Activated naive CD8-positive, alpha-beta T cell treated with anti-CD3 and anti-CD28 coated beads, Interleukin-2, amount 10 ng/mL, durations not matched to agents 7 days and 5 days (primary cell): ENCODE measurements at regions not wholly inside any gene's neighbourhood (a gene's known extent, or its start where the extent isn't known, plus 50 kb on each side); places are given as distances from the start of the nearest gene placed in this dataset.
A peak's percentile ranks its signal among the peaks of the same experiment; 100 is the strongest.
"Not testable (repeated sequence)": the region's sequence is repeated elsewhere in the genome, so short reads cannot be mapped to it uniquely, and the experiment has no call there.

Source experiments
- ATAC-seq: fragments of 150-1000 bp; cut with Tn5 transposase; one replicate; pipeline ENCODE4 v1.10.0; 2021; ENCODE audit warnings: low read depth, moderate library complexity
- POLR2A ChIA-PET: fragments of 350-600 bp; sonication (Branson Sonifier 250); formaldehyde crosslinking; loops from one replicate; lab custom pipeline; 2021; ENCODE audit warnings: antibody characterized with exemption; lab: Charles Lee
- DNase-seq: peaks from one replicate; pipeline ENCODE4 v3.0.0; 2021
- H3K27ac Mint-ChIP-seq: one replicate; pipeline ENCODE4 v1.8.0; 2022; ENCODE audit warnings: mild to moderate bottlenecking, mixed read lengths
- H3K27me3 Mint-ChIP-seq: one replicate; pipeline ENCODE4 v1.8.0; 2022; ENCODE audit warnings: mild to moderate bottlenecking, moderate library complexity, mixed read lengths
- H3K36me3 Mint-ChIP-seq: one replicate; pipeline ENCODE4 v1.8.0; 2021; ENCODE audit warnings: mild to moderate bottlenecking, mixed read lengths
- H3K4me1 Mint-ChIP-seq: one replicate; pipeline ENCODE4 v1.8.0; 2021; ENCODE audit warnings: mixed read lengths
- H3K4me3 Mint-ChIP-seq: one replicate; pipeline ENCODE4 v1.8.0; 2022; ENCODE audit warnings: mild to moderate bottlenecking, moderate library complexity, mixed read lengths
- H3K9me3 Mint-ChIP-seq: one replicate; pipeline ENCODE4 v1.8.0; 2021; ENCODE audit warnings: mixed read lengths

GRCh38 chr6:27136077-27136644 is 111.3 kb upstream of the PRSS16 start:
- Mint-ChIP-seq H3K4me3 (no peak overlapping the region), H3K27ac (peak overlapping the region; percentile 11)

GRCh38 chr6:27136978-27137814 is 110.3 kb upstream of the PRSS16 start:
- Mint-ChIP-seq H3K36me3 (peaks cover 4% of the 10 kb centered on the region), H3K4me1 (peaks cover 41% of the 10 kb centered on the region), H3K4me3 (no peak overlapping the region), H3K9me3 (no peaks in the 10 kb centered on the region), H3K27ac (peak overlapping the region; percentile 55), H3K27me3 (no peaks in the 10 kb centered on the region)
- DNase-seq, result no peak
- no peak for ATAC-seq
- POLR2A ChIA-PET, result interaction anchor here (0.7 to 5.4 kb wide), 10 partner anchors 9 to 1106 kb away, joined by 3 to 100 read pairs (median 12); a partner anchor contains a TSS

More at GRCh38 chr6:27136077-27136644, 111.3 kb upstream of the PRSS16 start:
- POLR2A ChIA-PET, result interaction anchor here (1.4 to 5.4 kb wide), 2 partner anchors 10 to 673 kb away, joined by 21 to 100 read pairs; a partner anchor contains a TSS
- no peaks in the 10 kb centered on the region for H3K9me3 Mint-ChIP-seq
- H3K36me3 Mint-ChIP-seq, result peaks cover 3% of the 10 kb centered on the region
- DNase-seq (no peak), ATAC-seq (no peak)
- peaks cover 39% of the 10 kb centered on the region for H3K4me1 Mint-ChIP-seq
- H3K27me3 Mint-ChIP-seq, result no peaks in the 10 kb centered on the region

- no peak for DNase-seq
- Mint-ChIP-seq H3K9me3 (no peaks in the 10 kb centered on the region), H3K4me3 (peak overlapping the region; percentile 95), H3K36me3 (peaks cover 9% of the 10 kb centered on the region), H3K27ac (peak overlapping the region; percentile 98), H3K4me1 (peaks cover 41% of the 10 kb centered on the region), H3K27me3 (no peaks in the 10 kb centered on the region)
- POLR2A ChIA-PET, result interaction anchor here (1.0 to 5.4 kb wide), 29 partner anchors 7 to 1117 kb away, joined by 3 to 100 read pairs (median 9); a partner anchor contains a TSS
- ATAC-seq, result no peak
Observed at GRCh38 chr6:27138406-27138805, 109.1 kb upstream of the PRSS16 start.

GRCh38 chr6:27138837-27139755 is 108.4 kb upstream of the PRSS16 start:
- H3K4me1 Mint-ChIP-seq, result peaks cover 39% of the 10 kb centered on the region
- POLR2A ChIA-PET, result interaction anchor here (0.6 to 5.4 kb wide), 36 partner anchors 8 to 1118 kb away, joined by 3 to 100 read pairs (median 9); a partner anchor contains a TSS
- peak overlapping the region; percentile 98 for H3K27ac Mint-ChIP-seq
- H3K27me3 Mint-ChIP-seq, result no peaks in the 10 kb centered on the region
- H3K9me3 Mint-ChIP-seq, result no peaks in the 10 kb centered on the region
- H3K36me3 Mint-ChIP-seq, result peaks cover 9% of the 10 kb centered on the region
- peak overlapping the region; percentile 95 for H3K4me3 Mint-ChIP-seq
- ATAC-seq, result peak; percentile 73
- peak; percentile 81 for DNase-seq

DNA sequence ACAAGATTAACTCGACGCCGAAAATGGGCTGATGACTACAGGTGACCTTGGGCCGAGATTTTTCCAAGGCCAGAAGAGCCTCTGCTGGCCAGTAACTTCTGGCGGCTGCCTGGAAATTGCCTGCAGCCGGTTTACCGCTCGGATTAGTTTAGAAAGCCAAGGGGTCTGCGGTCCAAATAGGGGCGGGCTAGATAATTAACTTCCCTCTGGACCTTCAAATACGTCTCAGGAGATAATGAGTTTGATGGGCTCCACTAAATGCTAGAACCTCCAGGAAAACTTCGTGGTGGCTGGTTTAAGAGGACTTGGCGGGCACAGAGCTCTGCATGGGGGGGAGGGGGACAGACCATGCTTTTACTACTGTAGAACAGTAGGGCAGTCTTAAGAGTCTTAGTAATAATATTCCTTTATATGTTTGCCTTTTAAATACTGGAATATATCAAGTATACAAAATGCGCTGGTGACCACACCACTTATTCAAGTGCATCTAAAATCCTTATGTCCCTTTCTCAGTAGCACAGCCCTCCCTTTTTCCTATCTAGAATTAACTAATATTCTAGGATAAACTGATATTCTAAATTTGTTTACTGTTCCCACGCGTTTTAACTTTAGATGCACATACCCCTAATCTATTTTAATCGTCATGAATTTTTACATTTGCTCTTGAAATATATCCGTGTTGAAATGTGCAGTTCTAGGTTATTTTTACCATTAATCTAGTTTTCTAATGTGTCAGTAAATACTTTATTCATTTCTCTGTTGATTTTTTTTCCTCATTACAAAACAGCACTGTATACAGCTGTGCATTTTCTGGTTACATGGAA is 107.5 kb upstream of the PRSS16 start:
- peaks cover 9% of the 10 kb centered on the region for H3K36me3 Mint-ChIP-seq
- H3K4me3 Mint-ChIP-seq, result peak overlapping the region; percentile 95
- DNase-seq, result no peak
- ATAC-seq, result peak; percentile 27
- H3K9me3 Mint-ChIP-seq, result no peaks in the 10 kb centered on the region
- peaks cover 42% of the 10 kb centered on the region for H3K4me1 Mint-ChIP-seq
- H3K27me3 Mint-ChIP-seq, result no peaks in the 10 kb centered on the region
- POLR2A ChIA-PET, result interaction anchor here (0.6 to 5.4 kb wide), 30 partner anchors 7 to 1114 kb away, joined by 3 to 100 read pairs (median 9); a partner anchor contains a TSS
- H3K27ac Mint-ChIP-seq, result peak overlapping the region; percentile 98

DNA sequence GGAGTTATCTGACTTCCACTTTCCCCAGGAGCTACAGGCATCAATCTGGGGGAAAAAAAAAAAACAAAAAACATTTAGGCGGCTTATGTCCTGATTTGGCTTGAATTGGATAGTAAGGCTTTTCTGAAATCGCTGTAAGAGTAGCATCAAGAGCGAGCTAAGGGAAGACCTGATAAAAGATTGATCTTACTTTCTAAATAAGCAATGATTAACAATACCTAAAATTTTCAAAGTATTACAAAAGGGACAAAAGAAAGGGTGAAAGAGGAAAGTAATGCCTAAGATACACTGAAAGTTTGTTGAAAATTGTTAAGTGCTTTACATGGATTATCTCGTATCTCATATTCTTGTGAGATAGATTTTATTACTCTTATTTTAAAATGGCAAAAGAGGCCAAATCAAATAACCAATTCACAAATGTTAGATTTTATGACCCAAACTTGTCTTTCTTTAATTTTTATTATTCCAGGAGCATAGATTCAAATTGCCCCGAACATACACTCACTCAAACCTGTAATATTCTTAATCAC is 106.4 kb upstream of the PRSS16 start:
- Mint-ChIP-seq H3K4me3 (peak overlapping the region; percentile 76), H3K27me3 (no peaks in the 10 kb centered on the region), H3K4me1 (peaks cover 38% of the 10 kb centered on the region), H3K36me3 (peaks cover 9% of the 10 kb centered on the region), H3K27ac (peak overlapping the region; percentile 82), H3K9me3 (no peaks in the 10 kb centered on the region)
- POLR2A ChIA-PET, result interaction anchor here (0.6 to 5.4 kb wide), 9 partner anchors 9 to 1111 kb away, joined by 3 to 100 read pairs (median 16); a partner anchor contains a TSS
- no peak for DNase-seq
- ATAC-seq, result no peak

GRCh38 chr6:27141529-27142015 is 105.9 kb upstream of the PRSS16 start:
- DNase-seq (no peak), ATAC-seq (no peak)
- POLR2A ChIA-PET, result interaction anchor here (1.0 to 16.1 kb wide), 5 partner anchors 8 to 982 kb away, joined by 3 to 888 read pairs (median 39); a partner anchor contains a TSS
- peak overlapping the region; percentile 82 for H3K27ac Mint-ChIP-seq
- peak overlapping the region; percentile 76 for H3K4me3 Mint-ChIP-seq
- H3K4me1 Mint-ChIP-seq, result peaks cover 36% of the 10 kb centered on the region
- H3K27me3 Mint-ChIP-seq, result no peaks in the 10 kb centered on the region
- H3K36me3 Mint-ChIP-seq, result peaks cover 9% of the 10 kb centered on the region
- H3K9me3 Mint-ChIP-seq, result no peaks in the 10 kb centered on the region

GRCh38 chr6:27143020-27143388 is 104.5 kb upstream of the PRSS16 start:
- not testable (repeated sequence) for ATAC-seq

GRCh38 chr6:27143474-27144026 is 104.0 kb upstream of the PRSS16 start:
- Mint-ChIP-seq H3K9me3 (no peaks in the 10 kb centered on the region), H3K4me1 (peaks cover 28% of the 10 kb centered on the region), H3K36me3 (peaks cover 9% of the 10 kb centered on the region), H3K4me3 (peak overlapping the region; percentile 36), H3K27me3 (no peaks in the 10 kb centered on the region), H3K27ac (peak overlapping the region; percentile 71)
- no peak for DNase-seq
- ATAC-seq, result no peak
- POLR2A ChIA-PET, result interaction anchor here (0.9 to 16.1 kb wide), 12 partner anchors 12 to 1122 kb away, joined by 3 to 888 read pairs (median 59); a partner anchor contains a TSS

More at GRCh38 chr6:27143020-27143388, 104.5 kb upstream of the PRSS16 start:
- not testable (repeated sequence) for H3K27me3 Mint-ChIP-seq, DNase-seq, H3K9me3 Mint-ChIP-seq, H3K36me3 Mint-ChIP-seq
- Mint-ChIP-seq H3K4me3 (peak overlapping the region; percentile 36), H3K27ac (peak overlapping the region; percentile 71), H3K4me1 (peaks cover 32% of the 10 kb centered on the region)
- POLR2A ChIA-PET, result interaction anchor here (1.0 to 16.1 kb wide), 9 partner anchors 12 to 1118 kb away, joined by 3 to 888 read pairs (median 93); a partner anchor contains a TSS

DNA sequence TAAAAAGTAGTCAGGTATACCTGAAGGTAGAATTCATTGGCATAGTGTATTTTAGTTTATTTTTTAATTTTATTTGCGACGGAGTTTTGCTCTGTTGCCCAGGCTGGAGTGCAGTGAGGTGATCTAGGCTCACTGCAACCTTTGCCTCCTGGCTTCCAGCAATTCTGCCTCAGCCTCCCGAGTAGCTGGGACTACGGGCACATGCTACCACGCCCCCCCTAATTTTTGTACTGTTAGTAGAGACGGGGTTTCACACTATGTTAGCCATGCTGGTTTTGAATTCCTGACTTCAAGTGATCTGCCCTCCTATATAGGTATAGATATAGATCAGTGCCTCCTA is 102.8 kb upstream of the PRSS16 start:
- POLR2A ChIA-PET, result interaction anchor here (0.6 to 16.1 kb wide), 25 partner anchors 8 to 1123 kb away, joined by 3 to 888 read pairs (median 21); a partner anchor contains a TSS
- H3K27ac Mint-ChIP-seq, result no peak overlapping the region
- ATAC-seq, result no peak
- no peaks in the 10 kb centered on the region for H3K9me3 Mint-ChIP-seq
- DNase-seq, result no peak
- no peaks in the 10 kb centered on the region for H3K27me3 Mint-ChIP-seq
- peaks cover 26% of the 10 kb centered on the region for H3K4me1 Mint-ChIP-seq
- H3K4me3 Mint-ChIP-seq, result no peak overlapping the region
- peaks cover 7% of the 10 kb centered on the region for H3K36me3 Mint-ChIP-seq

DNA sequence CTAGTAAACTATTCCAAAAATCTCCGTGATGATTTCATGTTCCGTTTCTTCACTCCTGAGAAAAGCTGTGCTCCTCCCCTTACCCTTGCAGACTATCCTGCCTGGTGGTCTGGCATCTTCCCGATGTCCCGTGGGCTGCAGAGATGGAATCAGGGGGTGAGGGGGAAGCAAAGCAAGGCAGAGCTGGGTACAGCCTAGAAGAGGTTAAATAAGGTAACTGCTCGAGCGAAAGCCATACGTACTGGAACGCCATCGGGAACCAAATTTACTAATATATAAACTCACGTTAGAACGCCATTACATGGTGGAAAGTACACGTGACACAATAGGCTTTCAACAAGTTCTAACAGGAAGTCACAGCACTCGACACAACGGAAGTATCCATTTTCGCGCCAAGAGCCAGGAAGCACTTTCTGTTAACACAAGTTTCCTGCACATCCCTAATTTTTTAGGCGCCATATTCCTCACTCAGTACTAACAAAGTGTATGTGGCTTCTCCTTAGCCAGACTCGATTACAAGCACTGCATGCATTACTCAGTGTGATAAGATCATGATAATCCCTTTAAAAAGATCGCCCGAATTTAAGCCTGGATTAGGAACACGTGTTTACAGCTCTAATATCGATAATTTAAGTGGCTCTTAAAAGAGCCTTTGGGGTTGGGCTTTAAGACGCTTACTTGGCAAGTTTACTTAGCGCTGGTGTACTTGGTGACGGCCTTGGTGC is 101.6 kb upstream of the PRSS16 start:
- peaks cover 25% of the 10 kb centered on the region for H3K4me1 Mint-ChIP-seq
- no peaks in the 10 kb centered on the region for H3K9me3 Mint-ChIP-seq
- ATAC-seq, result peak; percentile 31
- H3K27ac Mint-ChIP-seq, result no peak overlapping the region
- no peak overlapping the region for H3K4me3 Mint-ChIP-seq
- POLR2A ChIA-PET, result interaction anchor here (1.0 to 16.1 kb wide), 34 partner anchors 7 to 1125 kb away, joined by 3 to 888 read pairs (median 14); partner anchors contain the start of gene ZNF184
- peak; percentile 58 for DNase-seq
- H3K36me3 Mint-ChIP-seq, result peaks cover 7% of the 10 kb centered on the region
- no peaks in the 10 kb centered on the region for H3K27me3 Mint-ChIP-seq
